OCI-LY1 (cell line): ENCODE measurements at regions not wholly inside any gene's neighbourhood (a gene's known extent, or its start where the extent isn't known, plus 50 kb on each side); places are given as distances from the start of the nearest gene placed in this dataset.

Source experiments
- H2AFZ ChIP-seq: fragments of 200-600 bp; sonication (generic), shearing (Covaris generic); 2 replicates; pipeline ENCODE4 v1.6.0; 2014; ENCODE audit warnings: antibody characterized with exemption, mild to moderate bottlenecking, low read length
- H3F3A ChIP-seq: fragments of 200-600 bp; sonication (generic), shearing (Covaris generic); 2 replicates; pipeline ENCODE4 v1.6.0; 2014; ENCODE audit warnings: mild to moderate bottlenecking, antibody characterized with exemption, low read length, moderate library complexity; ENCODE audit not compliant: insufficient read depth
- H3K27ac ChIP-seq: fragments of 200-600 bp; sonication (generic); 2 replicates; pipeline ENCODE4 v1.5.1; 2014; ENCODE audit warnings: low read length, mixed run types, mild to moderate bottlenecking, low read depth; ENCODE audit not compliant: poor library complexity, severe bottlenecking
- H3K27me3 ChIP-seq: fragments of 200-600 bp; sonication (generic); 2 replicates; pipeline ENCODE4 v1.6.0; 2014; ENCODE audit warnings: antibody characterized with exemption, mild to moderate bottlenecking, low read length, moderate library complexity; ENCODE audit not compliant: insufficient read depth
- H3K36me3 ChIP-seq: fragments of 200-600 bp; sonication (generic); 2 replicates; pipeline ENCODE4 v1.6.1; 2014; ENCODE audit warnings: mild to moderate bottlenecking, antibody characterized with exemption, low read length, moderate library complexity, mixed read lengths; ENCODE audit not compliant: insufficient read depth
- H3K4me1 ChIP-seq: fragments of 200-600 bp; sonication (generic); 2 replicates; pipeline ENCODE4 v1.5.1; 2014; ENCODE audit warnings: mild to moderate bottlenecking, low read length, moderate library complexity; ENCODE audit not compliant: insufficient read depth, severe bottlenecking
- H3K4me2 ChIP-seq: fragments of 200-600 bp; sonication (generic), shearing (Covaris generic); 2 replicates; pipeline ENCODE4 v1.6.1; 2014; ENCODE audit warnings: low read length
- H3K4me3 ChIP-seq: fragments of 200-600 bp; sonication (generic); 2 replicates; pipeline ENCODE4 v1.5.1; 2014; ENCODE audit warnings: low read length, low read depth, mild to moderate bottlenecking, mixed read lengths; ENCODE audit not compliant: poor library complexity, severe bottlenecking
- H3K79me2 ChIP-seq: fragments of 200-600 bp; shearing (Covaris generic); 2 replicates; pipeline ENCODE4 v1.6.1; 2016; ENCODE audit warnings: mixed run types, low read length, mixed read lengths; ENCODE audit not compliant: insufficient read depth
- H3K9ac ChIP-seq: fragments of 200-600 bp; sonication (generic), shearing (Covaris generic); 2 replicates; pipeline ENCODE4 v1.6.1; 2014; ENCODE audit warnings: mild to moderate bottlenecking, low read length, mixed read lengths
- H3K9me2 ChIP-seq: fragments of 200-600 bp; sonication (generic), shearing (Covaris generic); 2 replicates; pipeline ENCODE4 v1.6.1; 2014; ENCODE audit warnings: low read depth, mild to moderate bottlenecking, low read length, mixed read lengths
- H3K9me3 ChIP-seq: fragments of 200-600 bp; shearing (Covaris generic); 2 replicates; pipeline ENCODE4 v1.6.1; 2014; ENCODE audit warnings: low read length, mixed read lengths
- H4K20me1 ChIP-seq: fragments of 200-600 bp; sonication (generic), shearing (Covaris generic); 2 replicates; pipeline ENCODE4 v1.6.0; 2016; ENCODE audit warnings: mild to moderate bottlenecking, low read length; ENCODE audit not compliant: insufficient read depth
- CTCF ChIP-seq: fragments of 200-600 bp; sonication (generic), shearing (Covaris generic); IDR thresholded peaks from 2 replicates; pipeline ENCODE4 v1.5.1; 2017; ENCODE audit warnings: mild to moderate bottlenecking, antibody characterized with exemption, low read length, moderate library complexity, mixed read lengths
- EZH2 ChIP-seq: fragments of 200-600 bp; sonication (generic), shearing (Covaris generic); IDR thresholded peaks from 2 replicates; pipeline ENCODE4 v1.8.0; 2017; ENCODE audit warnings: borderline replicate concordance, mixed run types, mild to moderate bottlenecking, antibody characterized with exemption, low read length, moderate library complexity, mixed read lengths

GRCh38 chr6:154606457-154606856 lies 96.0 kb upstream of the CNKSR3 start:
- TF ChIP-seq CTCF (no peak), EZH2 (no peak)
- no peak overlapping the region; the same call in 1 of the 2 replicates for H2AFZ ChIP-seq

GRCh38 chr6:154606860-154607259 lies 96.4 kb upstream of the CNKSR3 start:
- H2AFZ ChIP-seq: no peak overlapping the region
- H3K79me2 ChIP-seq: no peaks in the 10 kb centered on the region
- H3K9ac ChIP-seq: no peak overlapping the region
- H4K20me1 ChIP-seq: no peaks in the 10 kb centered on the region
- no peaks in the 10 kb centered on the region for H3K9me2 ChIP-seq
- no peaks in the 10 kb centered on the region for H3K4me1 ChIP-seq
- H3K4me3 ChIP-seq: no peak overlapping the region
- no peaks in the 10 kb centered on the region for H3K9me3 ChIP-seq
- H3K27me3 ChIP-seq: peaks cover 6% of the 10 kb centered on the region; the same call in 1 of the 2 replicates
- H3K27ac ChIP-seq: no peak overlapping the region
- no peak overlapping the region for H3K4me2 ChIP-seq
- no peaks in the 10 kb centered on the region for H3K36me3 ChIP-seq
- TF ChIP-seq EZH2 (no peak), CTCF (no peak)
- no peaks in the 10 kb centered on the region for H3F3A ChIP-seq

More at GRCh38 chr6:154606457-154606856, 96.0 kb upstream of the CNKSR3 start:
- Histone ChIP-seq H3K36me3 (no peaks in the 10 kb centered on the region), H3K9ac (no peak overlapping the region), H3K9me2 (no peaks in the 10 kb centered on the region), H3K4me3 (no peak overlapping the region), H3K9me3 (no peaks in the 10 kb centered on the region), H3K79me2 (no peaks in the 10 kb centered on the region), H3K4me2 (no peak overlapping the region), H3K27me3 (peaks cover 6% of the 10 kb centered on the region; the same call in 1 of the 2 replicates), H4K20me1 (no peaks in the 10 kb centered on the region), H3K4me1 (no peaks in the 10 kb centered on the region), H3F3A (no peaks in the 10 kb centered on the region), H3K27ac (no peak overlapping the region)

- Histone ChIP-seq H3K4me3 (no peak overlapping the region), H3K36me3 (no peaks in the 10 kb centered on the region), H3K27ac (no peak overlapping the region), H3K9ac (no peak overlapping the region), H2AFZ (no peak overlapping the region), H3K27me3 (no peaks in the 10 kb centered on the region), H3K4me1 (no peaks in the 10 kb centered on the region), H3K9me2 (no peaks in the 10 kb centered on the region), H3K79me2 (no peaks in the 10 kb centered on the region), H3F3A (no peaks in the 10 kb centered on the region), H3K4me2 (no peak overlapping the region), H3K9me3 (no peaks in the 10 kb centered on the region), H4K20me1 (no peaks in the 10 kb centered on the region)
- TF ChIP-seq CTCF (no peak), EZH2 (no peak)
Observed at GRCh38 chr6:154611241-154611640, 100.8 kb upstream of the CNKSR3 start.
